ENCODE measurements at regions not wholly inside any gene's neighbourhood (a gene's known extent, or its start where the extent isn't known, plus 50 kb on each side); places are given as distances from the start of the nearest gene placed in this dataset.

- no peak for FAIRE-seq
- Histone ChIP-seq H3K4me3 (ENCODE audit: low read depth, low read length) (no peak overlapping the region), H3K27me3 (ENCODE audit: control insufficient read depth, insufficient read depth, low read length) (no peaks in the 10 kb centered on the region), H3K36me3 (ENCODE audit: control insufficient read depth, insufficient read depth, low read length) (no peaks in the 10 kb centered on the region)
- DNase-seq (ENCODE audit: low read depth): no peak
- TF ChIP-seq CTCF (IDR thresholded peaks at IDR 0.05; ENCODE audit: insufficient read depth, low read length, severe bottlenecking): no peak
Observed at GRCh38 chr13:80211566-80211965, 129.4 kb downstream of the SPRY2 start.

GRCh38 chr13:80204642-80205041 lies 136.3 kb downstream of the SPRY2 start:
- Histone ChIP-seq H3K4me3 (ENCODE audit: low read depth, low read length) (no peak overlapping the region), H3K36me3 (ENCODE audit: control insufficient read depth, insufficient read depth, low read length) (no peaks in the 10 kb centered on the region), H3K27me3 (ENCODE audit: control insufficient read depth, insufficient read depth, low read length) (no peaks in the 10 kb centered on the region)
- TF ChIP-seq CTCF (IDR thresholded peaks at IDR 0.05; ENCODE audit: insufficient read depth, low read length, severe bottlenecking): no peak
- DNase-seq (ENCODE audit: low read depth) (no peak), FAIRE-seq (no peak)

GRCh38 chr13:80203496-80203895 lies 137.4 kb downstream of the SPRY2 start:
- DNase-seq (ENCODE audit: low read depth) (no peak), FAIRE-seq (no peak)
- no peak for TF ChIP-seq CTCF (IDR thresholded peaks at IDR 0.05; ENCODE audit: insufficient read depth, low read length, severe bottlenecking)
- Histone ChIP-seq H3K4me3 (ENCODE audit: low read depth, low read length) (no peak overlapping the region), H3K36me3 (ENCODE audit: control insufficient read depth, insufficient read depth, low read length) (no peaks in the 10 kb centered on the region), H3K27me3 (ENCODE audit: control insufficient read depth, insufficient read depth, low read length) (no peaks in the 10 kb centered on the region)

- H3K36me3 ChIP-seq (ENCODE audit: control insufficient read depth, insufficient read depth, low read length): no peaks in the 10 kb centered on the region
- no peaks in the 10 kb centered on the region for H3K27me3 ChIP-seq (ENCODE audit: control insufficient read depth, insufficient read depth, low read length)
- TF ChIP-seq CTCF (IDR thresholded peaks at IDR 0.05; ENCODE audit: insufficient read depth, low read length, severe bottlenecking): no peak
- DNase-seq (ENCODE audit: low read depth): no peak
- no peak overlapping the region for H3K4me3 ChIP-seq (ENCODE audit: low read depth, low read length)
- FAIRE-seq: no peak
Observed at GRCh38 chr13:80201694-80202468, 139.0 kb downstream of the SPRY2 start.

- no peak for FAIRE-seq
- Histone ChIP-seq H3K4me3 (ENCODE audit: low read depth, low read length) (no peak overlapping the region), H3K27me3 (ENCODE audit: control insufficient read depth, insufficient read depth, low read length) (no peaks in the 10 kb centered on the region), H3K36me3 (ENCODE audit: control insufficient read depth, insufficient read depth, low read length) (no peaks in the 10 kb centered on the region)
- TF ChIP-seq CTCF (IDR thresholded peaks at IDR 0.05; ENCODE audit: insufficient read depth, low read length, severe bottlenecking): no peak
- DNase-seq (ENCODE audit: low read depth): no peak
Observed at GRCh38 chr13:80199585-80200292, 141.2 kb downstream of the SPRY2 start.

All from bronchial epithelial cell (primary cell).